ENCODE measurements at regions not wholly inside any gene's neighbourhood (a gene's known extent, or its start where the extent isn't known, plus 50 kb on each side); places are given as distances from the start of the nearest gene placed in this dataset.
"Not testable (repeated sequence)": the region's sequence is repeated elsewhere in the genome, so short reads cannot be mapped to it uniquely, and the experiment has no call there.

GRCh38 chr7:41416208-41416595 is 286.7 kb downstream of the INHBA start:
- DNase-seq, result no peak

- DNase-seq, result no peak
These were observed 287.3 kb downstream of the INHBA start for GRCh38 chr7:41415471-41416207.

- DNase-seq, result no peak
These were observed 287.8 kb downstream of the INHBA start for GRCh38 chr7:41415051-41415450.

GRCh38 chr7:41404375-41405074 is 298.4 kb downstream of the INHBA start:
- no peak for DNase-seq

GRCh38 chr7:41403291-41403690 is 299.6 kb downstream of the INHBA start:
- DNase-seq, result no peak

- DNase-seq, result no peak
These were observed 301.1 kb downstream of the INHBA start for GRCh38 chr7:41401833-41402232.

- DNase-seq, result no peak
These were observed 303.7 kb downstream of the INHBA start for GRCh38 chr7:41399171-41399570.

- no peak for DNase-seq
These were observed 311.1 kb downstream of the INHBA start for GRCh38 chr7:41391818-41392217.

GRCh38 chr7:41388933-41389332 is 314.0 kb downstream of the INHBA start:
- DNase-seq, result not testable (repeated sequence)

- DNase-seq, result no peak
These were observed 316.9 kb downstream of the INHBA start for GRCh38 chr7:41385996-41386395.

- DNase-seq, result no peak
These were observed 318.5 kb downstream of the INHBA start for GRCh38 chr7:41384418-41384817.

GRCh38 chr7:41383596-41383995 is 319.3 kb downstream of the INHBA start:
- no peak for DNase-seq

- no peak for DNase-seq
These were observed 324.7 kb downstream of the INHBA start for GRCh38 chr7:41378156-41378555.

- no peak for DNase-seq
These were observed 327.3 kb downstream of the INHBA start for GRCh38 chr7:41375582-41375981.

- no peak for DNase-seq
These were observed 328.6 kb downstream of the INHBA start for GRCh38 chr7:41374150-41374848.

- DNase-seq, result no peak
These were observed 334.7 kb downstream of the INHBA start for GRCh38 chr7:41367967-41368882.

- DNase-seq, result no peak
These were observed 351.8 kb downstream of the INHBA start for GRCh38 chr7:41351091-41351490.

GRCh38 chr7:41346878-41347277 is 356.0 kb downstream of the INHBA start:
- no peak for DNase-seq

- no peak for DNase-seq
These were observed 362.8 kb downstream of the INHBA start for GRCh38 chr7:41339913-41340676.

- DNase-seq, result no peak
These were observed 365.9 kb downstream of the INHBA start for GRCh38 chr7:41336981-41337380.

- no peak for DNase-seq
These were observed 366.4 kb downstream of the INHBA start for GRCh38 chr7:41336455-41336952.

Data from 8988T (cell line).